Ascending aorta (tissue), 2 donors: ENCODE measurements at regions not wholly inside any gene's neighbourhood (a gene's known extent, or its start where the extent isn't known, plus 50 kb on each side); places are given as distances from the start of the nearest gene placed in this dataset.

Experiments
- DNase-seq, 2 donors: peaks; one replicate each; pipeline ENCODE4 v3.0.0-alpha.2; 2019; ENCODE audit warnings: low spot score in 2 of 2
- H3K27ac ChIP-seq, 2 donors: fragments of 200-600 bp; sonication (generic); one replicate each; pipeline ENCODE4 v1.5.1; 2016 to 2017; ENCODE audit warnings: mild to moderate bottlenecking in 1 of 2
- H3K27me3 ChIP-seq: fragments of 200-600 bp; sonication (generic); one replicate; pipeline ENCODE4 v1.5.1; 2017
- H3K36me3 ChIP-seq, 2 donors: fragments of 200-600 bp; sonication (generic); one replicate each; pipeline ENCODE4 v1.5.1; 2016
- H3K4me1 ChIP-seq, 2 donors: fragments of 200-600 bp; sonication (generic); one replicate each; pipeline ENCODE4 v1.5.1; 2016 to 2017; ENCODE audit warnings: mild to moderate bottlenecking in 1 of 2
- H3K4me3 ChIP-seq, 2 donors: fragments of 200-600 bp; sonication (generic); one replicate each; pipeline ENCODE4 v1.5.1; 2016 to 2017; ENCODE audit warnings: mild to moderate bottlenecking in 1 of 2
- H3K9me3 ChIP-seq, 2 donors: fragments of 200-600 bp; sonication (generic); one replicate each; pipeline ENCODE4 v1.5.1; 2016
- CTCF ChIP-seq, 3 experiments: fragments of 200-600 bp in 2 of 3; fragments of 450-650 bp in 1 of 3; sonication (generic) in 2 of 3; IDR thresholded peaks; one replicate each; pipeline ENCODE4 v1.5.1; 2016 to 2019; ENCODE audit warnings: antibody characterized with exemption in 3 of 3, mild to moderate bottlenecking in 1 of 3, moderate library complexity in 1 of 3
- intact Hi-C: fragments of 100-400 bp; cut with DNase I; formaldehyde crosslinking; loops from one replicate; pipeline ENCODE4 v1.15.1; 2023

GRCh38 chr5:17157916-17158529, 59.4 kb upstream of the BASP1 start:
- intact Hi-C loops: no loop called here
- Histone ChIP-seq H3K27me3 (no peaks in the 10 kb centered on the region), H3K4me1 (no peaks in the 10 kb centered on the region), H3K27ac (no peak overlapping the region), H3K4me3 (no peak overlapping the region), H3K36me3 (no peaks in the 10 kb centered on the region), H3K9me3 (no peaks in the 10 kb centered on the region)
- no peak for DNase-seq
- no peak for TF ChIP-seq CTCF (IDR thresholded peaks at IDR 0.05)

GRCh38 chr5:17160756-17161040, 56.7 kb upstream of the BASP1 start:
- Histone ChIP-seq H3K36me3 (no peaks in the 10 kb centered on the region), H3K27ac (no peak overlapping the region), H3K4me3 (no peak overlapping the region), H3K9me3 (no peaks in the 10 kb centered on the region), H3K27me3 (no peaks in the 10 kb centered on the region), H3K4me1 (no peaks in the 10 kb centered on the region)
- no peak for TF ChIP-seq CTCF (IDR thresholded peaks at IDR 0.05)
- intact Hi-C loops: no loop called here
- no peak for DNase-seq

- TF ChIP-seq CTCF (IDR thresholded peaks at IDR 0.05): no peak
- no peaks in the 10 kb centered on the region for H3K36me3 ChIP-seq
- intact Hi-C loops: no loop called here
These were observed 55.8 kb upstream of the BASP1 start for GRCh38 chr5:17161662-17162061.

GRCh38 chr5:17163221-17163620, 54.2 kb upstream of the BASP1 start:
- H3K27ac ChIP-seq: no peak overlapping the region
- TF ChIP-seq CTCF (IDR thresholded peaks at IDR 0.05): no peak
- intact Hi-C loops: no loop called here
- no peaks in the 10 kb centered on the region for H3K4me1 ChIP-seq
- H3K36me3 ChIP-seq: no peaks in the 10 kb centered on the region
- no peak for DNase-seq
- no peaks in the 10 kb centered on the region for H3K9me3 ChIP-seq
- H3K4me3 ChIP-seq: no peak overlapping the region
- no peaks in the 10 kb centered on the region for H3K27me3 ChIP-seq

More at GRCh38 chr5:17161662-17162061, 55.8 kb upstream of the BASP1 start:
- Histone ChIP-seq H3K27me3 (no peaks in the 10 kb centered on the region), H3K9me3 (no peaks in the 10 kb centered on the region), H3K4me1 (no peaks in the 10 kb centered on the region), H3K27ac (no peak overlapping the region), H3K4me3 (no peak overlapping the region)
- DNase-seq: no peak

- Histone ChIP-seq H3K27me3 (no peaks in the 10 kb centered on the region), H3K4me3 (no peak overlapping the region), H3K36me3 (no peaks in the 10 kb centered on the region), H3K27ac (no peak overlapping the region), H3K9me3 (no peaks in the 10 kb centered on the region), H3K4me1 (no peaks in the 10 kb centered on the region)
- TF ChIP-seq CTCF (IDR thresholded peaks at IDR 0.05): no peak
- intact Hi-C loops: no loop called here
- DNase-seq: no peak
These were observed 50.1 kb upstream of the BASP1 start for GRCh38 chr5:17167171-17167891.
